GM21529 (cell line): ENCODE measurements at regions not wholly inside any gene's neighbourhood (a gene's known extent, or its start where the extent isn't known, plus 50 kb on each side); places are given as distances from the start of the nearest gene placed in this dataset.
A peak's percentile ranks its signal among the peaks of the same experiment; 100 is the strongest.
"Not testable (repeated sequence)": the region's sequence is repeated elsewhere in the genome, so short reads cannot be mapped to it uniquely, and the experiment has no call there.

Experiments
- ATAC-seq: cut with Tn5 transposase; IDR thresholded peaks from one replicate; pipeline ENCODE4 v1.9.1; 2021; ENCODE audit not compliant: unreplicated experiment

DNA sequence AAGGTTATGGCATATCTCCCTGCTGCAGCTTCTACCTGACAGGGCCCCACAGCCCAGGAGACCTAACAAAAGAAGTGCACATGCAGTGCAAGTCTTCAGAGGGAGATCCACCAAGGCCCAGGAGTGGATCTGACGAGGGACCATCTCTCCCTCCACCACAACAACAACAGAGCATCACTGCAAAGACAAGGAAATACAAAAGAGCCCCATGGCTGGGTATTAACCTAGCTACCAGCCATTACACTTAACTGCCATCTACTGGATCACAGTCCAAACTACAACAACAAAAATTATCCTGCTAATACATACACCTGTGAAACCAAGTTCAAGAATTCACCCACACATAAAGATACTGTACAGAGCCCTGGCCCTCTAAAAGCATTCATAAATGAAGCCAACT lies 280.2 kb upstream of the SLC7A11 start:
- peak; percentile 74 for ATAC-seq

DNA sequence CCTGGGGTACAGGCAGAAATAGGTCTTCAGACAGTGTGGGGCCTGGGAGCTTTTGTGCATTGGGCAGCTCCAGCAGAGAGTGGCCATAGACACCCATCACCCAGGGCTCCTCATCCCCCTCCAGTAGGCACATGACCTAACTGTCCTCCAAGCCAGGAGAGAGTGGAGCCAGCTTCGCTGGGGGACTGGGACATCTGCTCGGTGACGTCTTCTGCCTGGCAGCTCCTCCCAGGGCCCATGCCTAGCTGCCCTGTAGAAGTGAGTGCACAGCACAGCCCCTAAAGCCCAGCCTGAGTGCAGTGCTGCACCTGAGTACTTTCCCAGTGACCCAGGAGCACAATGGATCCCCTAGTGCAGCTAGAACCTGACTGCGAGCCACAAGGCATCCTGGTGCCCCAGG lies 279.7 kb upstream of the SLC7A11 start:
- no peak for ATAC-seq

- ATAC-seq = no peak
These were observed 277.3 kb upstream of the SLC7A11 start for GRCh38 chr4:138519436-138519835.

- ATAC-seq = no peak
These were observed 271.4 kb upstream of the SLC7A11 start for GRCh38 chr4:138513535-138513934.

DNA sequence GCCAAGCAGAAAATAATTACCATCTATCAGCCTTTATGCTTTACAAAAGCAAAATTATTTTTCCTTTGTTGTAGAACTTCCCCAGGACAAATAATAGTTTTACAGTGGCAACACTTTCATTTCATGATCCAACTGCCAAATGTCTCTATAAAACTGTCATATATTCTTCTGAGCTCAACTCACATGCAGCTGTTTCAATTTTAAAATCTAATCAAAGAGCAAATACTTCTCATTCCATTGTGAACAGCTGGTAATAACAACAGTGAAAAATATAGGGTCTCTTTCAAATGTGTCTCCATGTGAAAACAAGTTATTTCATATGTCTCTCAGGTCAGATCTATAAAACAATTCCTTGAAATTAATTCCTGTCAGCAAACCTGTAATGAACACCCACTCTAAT lies 270.6 kb upstream of the SLC7A11 start:
- no peak for ATAC-seq

DNA sequence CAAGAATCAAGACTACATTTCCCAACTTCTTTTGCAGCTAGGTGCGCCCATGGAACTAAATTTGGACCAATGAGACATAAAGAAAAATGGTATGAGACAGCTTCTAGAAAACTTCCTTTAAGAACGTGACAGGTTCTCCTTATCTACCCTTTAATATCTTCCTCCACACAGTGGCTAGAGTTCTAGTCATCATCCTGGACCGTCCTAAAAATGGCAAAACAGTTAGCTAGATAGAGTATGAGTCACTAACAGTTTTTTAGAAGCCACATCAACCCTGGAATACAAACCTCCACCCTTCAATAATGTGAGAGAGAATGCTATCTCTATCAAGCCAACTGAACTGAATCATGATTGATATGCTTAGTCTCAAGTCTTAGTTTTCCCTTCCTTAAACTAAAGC lies 267.9 kb upstream of the SLC7A11 start:
- ATAC-seq = no peak

DNA sequence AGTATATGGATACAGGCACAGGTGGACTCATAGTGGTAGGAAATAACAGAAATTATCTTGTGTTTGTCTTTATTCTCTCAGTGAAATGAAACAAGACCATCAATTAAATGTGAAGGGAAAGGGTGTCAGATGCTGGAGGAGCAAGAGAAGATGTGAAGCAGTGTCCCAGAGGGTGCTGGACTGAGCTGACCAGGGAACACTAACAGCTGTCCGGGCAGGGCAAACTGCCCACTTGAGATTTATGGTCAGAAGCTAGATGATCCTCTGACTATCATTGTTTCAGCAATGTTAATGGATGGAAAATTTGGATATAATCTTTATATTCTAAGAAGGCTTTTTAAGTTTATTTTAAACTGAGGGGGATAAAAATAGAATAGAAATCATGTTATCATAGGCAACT lies 267.2 kb upstream of the SLC7A11 start:
- no peak for ATAC-seq

DNA sequence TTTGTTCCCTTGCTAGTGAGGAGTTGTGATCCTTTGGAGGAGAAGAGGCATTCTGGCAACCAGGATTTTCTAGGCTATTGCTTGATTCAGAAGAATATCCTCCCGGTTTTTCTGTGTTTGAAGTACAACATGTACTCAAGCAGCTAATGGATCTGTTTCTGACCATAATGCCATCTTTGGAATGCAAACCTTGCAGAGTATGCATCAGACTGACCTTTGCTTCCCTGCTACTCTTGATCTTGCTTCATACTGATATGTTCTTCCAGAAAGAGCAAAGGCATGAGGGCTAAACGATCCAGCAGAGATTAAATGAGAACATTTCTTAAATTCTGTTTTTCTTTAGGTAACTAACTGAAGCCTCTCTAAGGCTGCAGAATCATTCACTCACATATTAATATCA lies 265.4 kb upstream of the SLC7A11 start:
- ATAC-seq = no peak

DNA sequence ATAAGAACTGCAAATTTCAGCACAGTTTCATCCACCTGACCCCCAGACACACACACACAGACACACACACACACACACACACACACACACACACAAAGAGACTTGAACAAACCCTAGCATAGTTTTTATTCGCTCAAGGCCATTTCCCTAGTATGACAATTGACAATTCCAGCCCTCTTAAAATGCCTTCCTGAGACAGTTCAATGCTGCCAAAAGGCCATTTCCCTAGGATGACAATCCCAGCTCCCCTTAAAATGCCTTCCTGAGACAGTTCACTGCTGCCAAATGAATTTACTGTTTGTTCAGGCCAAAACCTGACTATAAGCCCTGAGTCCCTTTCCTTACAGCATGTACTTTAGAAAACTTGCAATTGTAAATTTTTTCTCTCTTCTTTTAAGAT lies 259.5 kb upstream of the SLC7A11 start:
- ATAC-seq = no peak

DNA sequence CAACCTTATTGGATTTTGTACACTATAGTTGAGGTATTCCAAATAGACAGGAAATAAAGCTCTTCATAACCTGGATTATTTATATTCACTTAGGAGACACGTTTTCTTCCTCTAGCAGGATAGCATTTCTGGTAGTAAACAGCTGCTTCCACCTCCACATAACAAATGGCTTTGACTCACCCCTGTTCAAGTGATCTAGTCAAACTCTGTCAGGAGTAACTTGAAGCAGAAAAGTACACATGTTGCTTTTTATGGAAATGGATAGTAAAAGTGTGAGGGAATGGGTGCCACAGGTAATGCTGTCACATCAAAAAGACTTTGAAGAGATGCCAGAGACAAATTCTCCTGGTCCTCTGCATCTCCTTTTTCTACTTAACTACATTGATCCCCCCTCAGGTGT lies 258.7 kb upstream of the SLC7A11 start:
- ATAC-seq = no peak

DNA sequence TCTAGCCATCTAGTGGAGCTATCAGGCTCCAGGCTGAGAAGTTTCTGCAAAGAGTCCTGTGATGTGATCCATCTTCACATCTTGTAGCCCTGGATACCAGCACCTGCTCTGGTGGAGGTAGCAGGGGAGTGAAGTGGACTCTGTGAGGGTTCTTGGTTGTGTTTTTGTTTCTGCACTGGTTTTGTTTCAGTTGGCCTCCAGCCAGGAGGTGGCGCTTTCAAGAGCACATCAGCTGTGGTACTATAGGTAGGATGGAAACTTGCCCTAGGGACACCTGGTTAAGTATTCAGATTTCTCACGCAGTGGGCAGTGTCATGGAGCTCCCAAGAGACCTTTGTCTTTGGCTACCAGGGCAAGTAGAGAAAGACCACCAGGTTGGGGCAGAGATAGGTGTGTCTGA lies 257.5 kb upstream of the SLC7A11 start:
- no peak for ATAC-seq

DNA sequence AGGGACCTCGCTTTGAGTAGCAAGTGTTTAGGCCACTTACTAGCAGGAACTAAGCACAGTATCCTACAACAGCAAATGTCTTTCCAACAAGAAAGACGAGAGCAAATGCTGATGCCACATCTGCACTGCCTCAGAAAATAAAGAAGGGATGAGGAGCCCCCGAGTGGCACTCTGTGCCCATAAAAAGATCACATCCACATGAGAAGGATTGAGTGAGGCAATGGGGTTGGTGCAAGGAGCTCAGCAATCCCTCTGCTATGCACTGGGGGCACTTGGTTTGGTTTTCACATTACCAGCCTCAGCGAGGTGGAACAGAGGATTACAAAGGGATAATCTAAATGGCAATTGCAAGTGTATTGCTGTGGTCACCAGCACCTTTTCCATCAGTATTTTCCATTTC lies 252.8 kb upstream of the SLC7A11 start:
- ATAC-seq = peak; percentile 49

- ATAC-seq = no peak
These were observed 252.0 kb upstream of the SLC7A11 start for GRCh38 chr4:138494116-138494515.

- ATAC-seq = no peak
These were observed 250.0 kb upstream of the SLC7A11 start for GRCh38 chr4:138492176-138492575.

GRCh38 chr4:138488533-138488932 lies 246.4 kb upstream of the SLC7A11 start:
- ATAC-seq = no peak

DNA sequence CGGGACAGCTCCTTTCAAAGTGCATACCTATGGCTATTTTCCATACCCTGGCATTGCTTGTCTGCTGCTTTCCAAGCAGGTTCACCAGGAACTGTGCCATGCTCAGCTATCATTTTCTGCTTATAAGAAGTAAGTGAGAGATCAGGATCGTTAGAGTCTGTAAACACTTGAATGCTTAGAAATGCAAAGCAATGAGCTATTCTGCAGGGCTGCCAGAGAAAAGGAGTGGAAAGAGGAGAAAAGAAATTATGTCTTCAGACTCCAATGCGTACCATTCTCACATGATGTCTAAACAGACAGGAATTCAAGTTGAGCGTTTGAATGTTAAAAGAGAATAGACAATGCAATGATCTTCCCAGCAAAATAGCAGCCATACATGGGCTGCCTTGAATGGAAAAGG lies 245.5 kb upstream of the SLC7A11 start:
- no peak for ATAC-seq

GRCh38 chr4:138487230-138487629 lies 245.1 kb upstream of the SLC7A11 start:
- ATAC-seq = no peak

- ATAC-seq = no peak
These were observed 243.3 kb upstream of the SLC7A11 start for GRCh38 chr4:138485498-138485897.

- ATAC-seq = no peak
These were observed 233.0 kb upstream of the SLC7A11 start for GRCh38 chr4:138475116-138475515.

DNA sequence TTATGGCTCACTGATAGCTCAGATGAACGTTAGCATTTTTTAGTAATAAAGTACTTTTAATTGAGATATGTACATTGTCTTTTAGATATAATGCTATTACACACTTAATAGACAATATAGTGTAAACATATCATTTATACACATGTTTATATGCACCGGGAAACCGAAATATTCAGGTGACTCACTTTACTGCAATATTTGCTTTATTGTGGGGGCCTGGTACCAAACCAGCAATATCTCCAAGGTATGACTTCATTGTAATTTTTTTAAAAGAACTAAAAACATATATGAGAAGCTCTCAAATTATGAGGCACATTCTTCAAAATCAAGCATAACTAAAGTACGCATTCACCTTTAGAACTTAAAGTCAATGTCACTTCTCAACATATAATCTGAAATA lies 231.2 kb upstream of the SLC7A11 start:
- ATAC-seq = no peak

- ATAC-seq = no peak
These were observed 218.6 kb upstream of the SLC7A11 start for GRCh38 chr4:138460477-138461414.

DNA sequence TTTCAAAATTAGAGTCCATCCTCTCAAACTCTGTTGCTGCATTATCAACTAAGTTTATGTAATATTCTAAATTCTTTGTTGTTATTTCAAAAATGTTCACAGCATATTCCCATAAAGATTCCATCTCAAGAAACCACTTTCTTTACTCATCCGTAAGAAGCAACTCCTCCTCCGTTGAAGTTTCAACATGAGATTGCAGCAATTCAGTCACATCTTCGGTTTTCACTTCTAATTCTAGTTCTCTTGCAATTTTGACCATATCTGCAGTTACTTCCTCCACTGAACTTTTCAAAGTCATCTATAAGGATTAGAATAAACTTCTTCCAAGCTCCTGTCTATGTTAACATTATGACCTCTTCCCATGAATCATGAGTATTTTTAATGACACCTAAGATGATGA lies 216.6 kb upstream of the SLC7A11 start:
- no peak for ATAC-seq

DNA sequence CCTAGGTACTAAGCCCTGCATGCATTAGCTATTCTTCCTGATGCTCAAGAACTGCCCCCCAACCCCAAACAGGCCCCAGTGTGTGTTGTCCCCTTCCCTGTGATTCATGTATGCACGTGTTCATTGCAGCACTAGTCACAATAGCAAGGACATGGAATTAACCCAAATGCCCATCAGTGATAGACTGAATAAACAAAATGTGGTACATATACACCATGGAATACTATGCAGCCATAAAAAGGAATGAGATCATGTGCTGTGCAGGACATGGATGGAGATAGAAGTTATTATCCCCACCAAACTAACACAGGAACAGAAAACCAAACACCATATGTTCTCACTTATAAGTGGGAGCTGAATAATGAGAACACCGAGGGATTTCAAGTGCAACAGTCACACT lies 214.2 kb upstream of the SLC7A11 start:
- not testable (repeated sequence) for ATAC-seq
